HFFc6 (cell line): ENCODE measurements at regions not wholly inside any gene's neighbourhood (a gene's known extent, or its start where the extent isn't known, plus 50 kb on each side); places are given as distances from the start of the nearest gene placed in this dataset.

Experiments used
- DNase-seq: peaks from one replicate; pipeline ENCODE4 v3.0.0-alpha.2; 2018
- H3K27ac Mint-ChIP-seq: 2 replicates; pipeline ENCODE4 v1.8.0; 2020; ENCODE audit warnings: mild to moderate bottlenecking, mixed read lengths
- H3K27me3 Mint-ChIP-seq: 2 replicates; pipeline ENCODE4 v1.8.0; 2021; ENCODE audit warnings: mild to moderate bottlenecking, moderate library complexity, mixed read lengths; ENCODE audit not compliant: insufficient read depth
- H3K36me3 Mint-ChIP-seq: 2 replicates; pipeline ENCODE4 v1.8.0; 2021; ENCODE audit warnings: low read depth, mixed read lengths
- H3K4me1 Mint-ChIP-seq: 2 replicates; pipeline ENCODE4 v1.8.0; 2020; ENCODE audit warnings: low read depth, mixed read lengths
- H3K4me3 Mint-ChIP-seq: 2 replicates; pipeline ENCODE4 v1.8.0; 2020; ENCODE audit warnings: mild to moderate bottlenecking, moderate library complexity, mixed read lengths
- H3K9me3 Mint-ChIP-seq: 2 replicates; pipeline ENCODE4 v1.8.0; 2020; ENCODE audit warnings: mild to moderate bottlenecking, mixed read lengths
- TF ChIP-seq, protein P1 (sequence below): fragments of 200-600 bp; sonication (generic); IDR thresholded peaks from 2 replicates; pipeline ENCODE4 v1.5.0; 2021; ENCODE audit warnings: antibody characterized with exemption, mild to moderate bottlenecking

DNA sequence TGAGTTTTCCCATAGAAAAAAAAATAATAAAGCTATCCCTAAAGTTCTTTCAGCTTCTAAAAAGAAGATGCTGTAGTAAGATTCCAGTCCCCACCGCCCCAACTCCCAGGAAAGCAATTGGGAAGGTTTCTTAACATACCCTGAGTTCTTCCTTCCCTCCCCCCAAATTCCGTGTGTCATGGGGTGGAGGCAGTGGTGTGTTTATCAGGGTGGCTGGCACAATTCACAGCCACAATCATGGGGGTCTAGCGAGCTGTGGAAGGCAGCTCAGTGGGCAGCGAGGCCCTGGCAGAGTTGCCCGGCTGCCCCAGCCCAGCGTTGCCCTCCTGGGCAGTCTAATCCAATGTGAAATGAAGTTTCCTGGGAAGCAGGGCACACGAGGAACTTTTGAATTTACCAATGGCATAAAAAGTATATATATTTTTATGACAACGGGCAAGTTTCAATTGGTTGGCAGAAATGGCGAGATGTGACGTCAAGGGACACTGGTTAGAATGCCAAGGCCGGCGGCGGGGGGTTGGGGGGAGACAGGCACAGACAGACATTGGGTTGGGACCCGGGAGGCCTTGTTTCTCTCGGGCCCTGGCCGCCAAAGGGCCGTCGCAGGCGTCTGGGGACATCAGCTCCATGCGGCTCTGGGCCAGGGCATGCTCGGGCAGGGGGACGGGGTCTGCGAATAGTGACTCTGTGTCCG is 80.7 kb upstream of the PPARA start:
- TF ChIP-seq, protein P1, sequence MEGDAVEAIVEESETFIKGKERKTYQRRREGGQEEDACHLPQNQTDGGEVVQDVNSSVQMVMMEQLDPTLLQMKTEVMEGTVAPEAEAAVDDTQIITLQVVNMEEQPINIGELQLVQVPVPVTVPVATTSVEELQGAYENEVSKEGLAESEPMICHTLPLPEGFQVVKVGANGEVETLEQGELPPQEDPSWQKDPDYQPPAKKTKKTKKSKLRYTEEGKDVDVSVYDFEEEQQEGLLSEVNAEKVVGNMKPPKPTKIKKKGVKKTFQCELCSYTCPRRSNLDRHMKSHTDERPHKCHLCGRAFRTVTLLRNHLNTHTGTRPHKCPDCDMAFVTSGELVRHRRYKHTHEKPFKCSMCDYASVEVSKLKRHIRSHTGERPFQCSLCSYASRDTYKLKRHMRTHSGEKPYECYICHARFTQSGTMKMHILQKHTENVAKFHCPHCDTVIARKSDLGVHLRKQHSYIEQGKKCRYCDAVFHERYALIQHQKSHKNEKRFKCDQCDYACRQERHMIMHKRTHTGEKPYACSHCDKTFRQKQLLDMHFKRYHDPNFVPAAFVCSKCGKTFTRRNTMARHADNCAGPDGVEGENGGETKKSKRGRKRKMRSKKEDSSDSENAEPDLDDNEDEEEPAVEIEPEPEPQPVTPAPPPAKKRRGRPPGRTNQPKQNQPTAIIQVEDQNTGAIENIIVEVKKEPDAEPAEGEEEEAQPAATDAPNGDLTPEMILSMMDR: no peak
- peak; percentile 85 for DNase-seq
- Mint-ChIP-seq H3K4me1 (peaks cover 52% of the 10 kb centered on the region), H3K4me3 (peak overlapping the region; percentile 86), H3K27me3 (peaks cover 14% of the 10 kb centered on the region), H3K27ac (peak overlapping the region; percentile 96), H3K9me3 (peaks cover 4% of the 10 kb centered on the region; the same call in 1 of the 2 replicates), H3K36me3 (peaks cover 23% of the 10 kb centered on the region)

GRCh38 chr22:46070215-46070802 is 80.0 kb upstream of the PPARA start:
- peak overlapping the region; percentile 96 for H3K27ac Mint-ChIP-seq
- H3K9me3 Mint-ChIP-seq: peaks cover 4% of the 10 kb centered on the region; the same call in 1 of the 2 replicates
- H3K27me3 Mint-ChIP-seq: peaks cover 14% of the 10 kb centered on the region
- H3K4me3 Mint-ChIP-seq: peak overlapping the region; percentile 86
- no peak for DNase-seq
- peaks cover 29% of the 10 kb centered on the region for H3K36me3 Mint-ChIP-seq
- H3K4me1 Mint-ChIP-seq: peaks cover 51% of the 10 kb centered on the region
- TF ChIP-seq, protein P1: no peak

GRCh38 chr22:46070803-46071450 is 79.4 kb upstream of the PPARA start:
- DNase-seq: peak; percentile 29

GRCh38 chr22:46071451-46072109 is 78.7 kb upstream of the PPARA start:
- peak; percentile 91 for DNase-seq
- TF ChIP-seq, protein P1: no peak
- H3K27me3 Mint-ChIP-seq: peaks cover 14% of the 10 kb centered on the region
- H3K27ac Mint-ChIP-seq: peak overlapping the region; percentile 90
- peaks cover 51% of the 10 kb centered on the region for H3K4me1 Mint-ChIP-seq
- H3K4me3 Mint-ChIP-seq: peak overlapping the region; percentile 85
- peaks cover 4% of the 10 kb centered on the region; the same call in 1 of the 2 replicates for H3K9me3 Mint-ChIP-seq
- H3K36me3 Mint-ChIP-seq: peaks cover 42% of the 10 kb centered on the region

More at GRCh38 chr22:46070803-46071450, 79.4 kb upstream of the PPARA start:
- Mint-ChIP-seq H3K27me3 (peaks cover 14% of the 10 kb centered on the region), H3K9me3 (peaks cover 4% of the 10 kb centered on the region; the same call in 1 of the 2 replicates), H3K27ac (no peak overlapping the region), H3K4me3 (no peak overlapping the region; the same call in 1 of the 2 replicates), H3K36me3 (peaks cover 35% of the 10 kb centered on the region), H3K4me1 (peaks cover 51% of the 10 kb centered on the region)
- TF ChIP-seq, protein P1: no peak

DNA sequence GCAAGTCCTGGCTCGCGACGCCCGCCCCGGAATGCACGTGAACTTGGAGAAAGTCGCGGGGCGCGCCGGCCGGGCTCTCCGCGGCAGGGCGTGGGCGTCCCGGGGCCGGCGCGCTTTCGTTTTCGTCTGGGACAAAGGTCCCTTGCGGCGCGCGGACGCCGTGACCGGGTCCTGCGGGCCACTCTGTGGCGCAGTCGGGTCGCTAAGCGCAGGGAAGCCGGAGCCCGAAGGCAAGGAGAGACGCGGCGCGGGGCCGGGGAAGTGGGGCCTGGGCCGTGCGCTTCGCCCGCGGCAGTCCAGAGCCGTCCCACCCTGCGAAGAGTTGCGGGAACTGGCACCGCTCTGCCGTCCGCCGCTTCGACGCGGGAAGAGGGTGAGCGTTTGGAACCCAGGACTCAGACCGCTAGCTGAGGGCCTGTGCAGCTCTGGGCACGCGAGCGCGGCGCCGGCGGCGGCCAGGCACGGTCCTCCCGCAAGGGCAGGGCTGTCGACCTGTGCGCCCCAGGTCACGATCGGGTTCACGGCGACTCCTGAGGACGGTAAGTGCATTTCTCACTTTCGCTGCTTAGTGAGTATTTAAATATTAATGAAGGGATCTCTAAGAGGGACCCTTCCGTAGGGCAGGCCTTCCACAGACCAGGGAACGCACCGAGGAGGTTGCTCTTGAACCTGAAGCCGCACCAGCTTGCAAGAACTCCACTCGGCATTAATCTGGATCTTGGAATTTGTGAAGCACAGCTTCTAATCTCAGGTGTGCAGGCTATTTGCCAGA is 78.0 kb upstream of the PPARA start:
- Mint-ChIP-seq H3K9me3 (peaks cover 4% of the 10 kb centered on the region; the same call in 1 of the 2 replicates), H3K27me3 (peaks cover 19% of the 10 kb centered on the region), H3K36me3 (peaks cover 49% of the 10 kb centered on the region), H3K27ac (peak overlapping the region; percentile 99), H3K4me3 (peak overlapping the region; percentile 98), H3K4me1 (peaks cover 51% of the 10 kb centered on the region)
- TF ChIP-seq, protein P1: no peak
- DNase-seq: peak; percentile 47
